ENCODE measurements at regions not wholly inside any gene's neighbourhood (a gene's known extent, or its start where the extent isn't known, plus 50 kb on each side); places are given as distances from the start of the nearest gene placed in this dataset.
"Not testable (repeated sequence)": the region's sequence is repeated elsewhere in the genome, so short reads cannot be mapped to it uniquely, and the experiment has no call there.

DNA sequence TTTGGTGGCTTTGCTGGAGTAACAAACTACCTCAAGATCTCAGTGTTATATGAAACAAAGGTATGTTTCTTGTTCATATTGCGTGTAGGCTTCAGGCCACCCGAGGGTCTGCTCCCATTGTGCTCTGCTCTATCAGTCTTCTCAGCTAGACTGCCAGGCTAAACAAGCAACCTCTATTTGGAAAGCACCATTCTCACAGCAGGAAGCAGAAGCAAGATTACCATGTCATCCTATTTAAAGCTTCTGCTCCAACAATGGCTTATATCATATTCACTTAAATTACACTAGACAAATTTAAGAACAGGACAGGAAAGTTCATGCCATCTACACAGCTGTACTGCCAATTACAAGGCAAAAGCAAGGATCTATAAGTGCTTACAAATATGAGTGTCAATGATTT, 385.8 kb downstream of the PPARGC1A start:
- no peak for DNase-seq

DNA sequence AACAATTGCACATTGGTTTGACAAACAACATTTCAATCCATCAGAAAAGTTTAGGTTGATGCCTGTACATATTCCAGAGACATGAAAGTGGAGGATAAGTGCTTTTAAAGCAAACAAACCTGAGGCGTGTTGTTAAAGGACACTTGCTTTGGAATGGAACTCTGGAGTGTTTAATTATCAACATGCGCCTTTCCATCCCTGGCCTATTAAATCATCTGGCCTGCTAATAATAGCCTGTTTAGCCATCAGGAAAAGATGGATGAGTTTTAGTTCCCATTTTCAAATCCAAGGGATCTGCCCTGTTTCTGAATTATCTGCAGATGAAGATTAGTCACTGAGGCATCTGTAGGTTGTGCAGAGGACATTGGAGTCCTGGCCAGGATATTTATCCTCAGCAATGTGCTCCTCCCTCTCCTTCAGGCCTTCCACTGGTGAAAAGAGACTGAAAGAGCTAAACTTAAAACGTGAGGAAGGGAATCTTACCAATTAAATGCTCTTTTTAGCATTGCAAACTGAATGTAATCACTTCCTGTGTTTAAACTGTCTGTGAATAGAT, 388.9 kb downstream of the PPARGC1A start:
- DNase-seq: no peak

DNA sequence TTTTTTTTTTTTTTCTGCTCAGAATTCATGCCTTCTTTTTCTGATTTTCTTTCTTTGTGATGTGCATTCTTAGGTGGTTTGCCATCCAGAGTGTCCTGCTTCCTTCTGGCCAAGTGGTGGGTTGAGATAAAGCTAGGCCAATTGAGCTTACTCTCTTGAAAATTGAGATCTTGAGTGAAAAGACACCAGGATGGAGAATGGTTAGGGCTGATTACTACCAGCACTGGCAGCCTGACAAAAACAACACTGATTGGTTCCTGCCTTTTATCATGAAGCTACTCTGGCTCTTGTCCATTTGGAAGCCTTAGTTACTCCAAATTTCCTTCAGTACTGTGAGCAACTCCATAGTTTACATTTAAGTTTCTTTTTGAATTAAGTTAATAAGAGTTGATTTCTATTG, 404.0 kb downstream of the PPARGC1A start:
- no peak for DNase-seq

DNA sequence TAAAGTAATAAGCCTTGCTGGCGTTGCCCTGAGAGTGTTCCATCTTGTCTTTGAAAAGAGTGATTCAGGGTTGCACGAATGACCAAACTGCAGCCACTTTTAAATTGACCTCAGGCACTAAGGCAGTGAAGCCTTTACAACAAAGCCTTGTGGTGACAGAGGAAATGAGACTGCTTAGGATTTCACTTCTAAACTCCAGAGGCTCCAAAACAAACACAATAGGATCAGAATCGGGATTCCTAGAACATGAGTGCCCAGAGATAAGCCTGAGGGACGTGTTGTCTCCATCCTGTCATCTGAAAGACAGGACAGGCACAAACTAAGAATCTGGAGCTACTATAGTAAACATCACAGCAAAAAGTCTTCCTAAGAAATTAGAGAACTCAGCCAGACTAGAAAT, 405.2 kb downstream of the PPARGC1A start:
- no peak for DNase-seq

DNA sequence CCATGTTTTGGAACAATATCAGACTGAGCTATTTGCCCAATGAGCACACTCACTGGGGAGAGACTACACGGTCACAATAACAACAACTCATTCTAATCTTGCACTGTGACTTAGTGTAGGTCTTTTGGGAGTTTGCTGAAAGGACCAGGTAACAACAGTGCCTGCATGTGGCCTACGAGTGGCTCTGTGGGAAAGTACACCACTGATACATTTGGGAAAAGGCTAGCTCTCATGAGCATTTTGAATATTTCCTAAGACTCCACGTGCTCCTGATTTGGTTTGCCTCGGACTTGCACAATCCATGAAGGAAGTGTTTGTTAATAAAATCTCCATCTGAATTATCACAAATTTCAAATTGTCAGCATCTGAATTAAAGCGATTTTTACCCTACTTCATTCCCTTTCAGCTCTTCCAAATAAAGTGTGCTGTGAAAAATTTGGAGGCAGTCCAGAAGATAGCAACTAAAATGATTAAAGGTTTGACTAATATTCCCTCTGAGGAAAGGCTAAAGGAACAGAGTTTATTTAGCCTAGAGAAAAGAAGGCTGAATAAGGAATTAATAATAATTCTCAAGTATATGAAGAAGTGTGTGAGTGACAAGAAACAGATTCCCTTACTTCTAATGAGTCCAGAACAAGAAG, 406.4 kb downstream of the PPARGC1A start:
- DNase-seq: no peak

DNA sequence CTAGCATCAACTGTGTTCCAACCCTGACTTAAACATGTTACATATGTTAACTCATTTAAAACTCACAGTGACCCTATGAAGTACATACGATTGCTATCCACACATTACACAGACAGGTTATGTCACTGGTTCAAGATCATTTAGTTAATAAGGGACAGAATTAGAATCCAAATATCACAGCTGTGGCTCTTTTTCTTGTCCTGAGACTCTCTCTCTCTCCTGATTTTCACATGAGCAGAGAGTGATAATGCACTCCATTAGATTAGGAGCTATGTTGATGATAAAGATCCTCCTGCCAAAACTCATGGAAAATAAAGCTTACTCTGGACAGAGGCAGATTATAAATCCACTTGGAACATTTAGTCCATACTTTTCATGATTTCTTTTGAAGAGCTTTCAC, 408.3 kb downstream of the PPARGC1A start:
- no peak for DNase-seq

DNA sequence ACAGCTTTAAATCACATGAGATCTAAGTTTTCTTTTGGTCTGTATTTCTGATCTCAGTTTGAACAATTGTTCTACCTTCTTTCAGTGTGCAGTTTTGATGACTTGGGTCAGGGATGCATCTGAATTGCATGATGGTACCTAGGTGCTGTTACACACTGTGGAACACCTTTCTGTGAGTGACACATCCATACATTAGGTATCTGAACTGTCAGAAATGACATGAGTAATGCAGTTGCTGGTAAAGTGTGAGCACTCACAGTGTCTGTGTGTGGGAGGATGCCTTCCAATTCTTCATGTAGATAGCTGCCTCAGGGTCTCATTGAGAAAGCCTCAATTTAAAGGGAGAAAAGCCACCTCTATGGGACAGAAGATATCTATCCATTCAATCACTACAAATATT, 411.9 kb downstream of the PPARGC1A start:
- DNase-seq: no peak

DNA sequence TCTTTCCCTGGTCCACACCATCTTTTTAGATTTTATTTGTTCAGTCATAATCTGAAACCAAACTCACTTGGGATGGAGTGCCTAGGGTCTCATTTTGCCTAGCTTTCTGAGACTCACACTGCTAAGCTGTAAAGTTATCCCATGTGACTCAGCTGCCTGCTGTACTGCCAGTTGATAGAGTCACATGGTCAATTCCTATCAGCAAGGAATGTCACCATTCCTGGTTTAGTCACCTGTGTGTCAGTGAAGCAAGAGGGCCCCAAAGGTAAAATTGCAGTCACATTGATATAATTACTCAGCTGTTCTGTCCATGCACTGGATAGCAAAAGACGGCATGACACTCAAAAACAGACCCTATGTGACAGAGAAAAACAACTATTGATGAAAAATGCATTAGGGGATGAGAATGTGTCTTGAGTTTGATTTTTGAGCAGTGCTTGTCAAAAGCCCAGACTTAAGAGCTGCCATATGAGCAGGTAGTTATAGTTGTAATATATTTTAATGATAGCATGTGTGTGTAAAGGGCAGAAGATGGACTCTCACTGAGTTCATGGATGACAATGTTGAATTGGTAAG, 413.2 kb downstream of the PPARGC1A start:
- DNase-seq: no peak

DNA sequence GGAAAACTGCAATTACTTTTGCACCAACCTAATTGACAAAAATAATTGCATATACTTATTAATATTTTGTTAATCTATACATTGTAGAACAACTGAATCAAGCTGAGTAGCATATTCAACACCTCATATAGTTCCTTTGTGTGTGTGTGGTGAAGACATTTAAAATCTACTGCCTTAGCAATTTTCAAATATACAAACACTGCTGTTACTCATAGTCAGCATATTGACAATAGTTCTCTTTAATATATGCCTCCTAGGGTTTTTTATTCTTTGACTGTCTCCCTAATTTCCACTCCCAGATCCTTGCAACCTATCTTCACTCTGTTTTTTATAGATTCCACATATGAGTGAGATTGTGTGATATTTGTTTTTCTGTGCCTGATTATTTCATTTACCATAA, 426.8 kb downstream of the PPARGC1A start:
- no peak for DNase-seq

DNA sequence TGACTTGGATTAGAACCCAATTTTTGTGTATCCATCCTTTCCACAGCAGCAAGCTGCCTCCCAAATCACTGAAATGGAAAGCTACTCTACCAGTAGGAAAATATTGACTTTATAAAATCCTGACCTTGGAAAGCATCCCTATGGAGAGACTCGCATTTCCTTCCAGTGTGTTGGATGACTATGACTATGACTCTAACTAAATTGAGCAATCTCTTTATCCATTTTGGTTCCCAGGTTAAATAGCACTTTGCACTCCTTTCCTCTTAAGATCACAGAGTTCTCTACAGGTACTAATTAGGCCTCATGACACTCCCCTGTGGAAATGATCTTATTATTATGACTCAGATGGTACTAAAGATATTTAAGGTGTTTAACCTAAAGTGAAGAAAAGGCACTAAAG, 431.8 kb downstream of the PPARGC1A start:
- DNase-seq: no peak

DNA sequence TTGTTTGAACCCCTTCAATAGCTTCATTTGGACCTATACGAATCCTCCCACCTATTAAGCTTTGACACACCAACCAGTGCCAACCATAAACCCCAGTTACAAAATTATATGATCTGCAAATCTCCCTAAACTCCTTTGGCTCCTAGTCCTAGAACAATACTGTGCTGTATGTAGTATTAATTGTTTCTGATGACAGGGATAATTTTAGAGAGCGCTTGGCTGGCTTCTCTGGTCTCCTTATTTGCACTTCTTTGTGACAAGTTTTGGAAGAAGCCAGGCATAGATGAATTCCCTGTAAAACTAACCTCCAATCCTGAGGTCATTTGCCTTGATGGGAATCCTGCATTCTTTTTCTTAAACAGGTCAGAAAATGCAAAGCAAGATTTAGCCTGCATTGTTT, 433.0 kb downstream of the PPARGC1A start:
- no peak for DNase-seq

DNA sequence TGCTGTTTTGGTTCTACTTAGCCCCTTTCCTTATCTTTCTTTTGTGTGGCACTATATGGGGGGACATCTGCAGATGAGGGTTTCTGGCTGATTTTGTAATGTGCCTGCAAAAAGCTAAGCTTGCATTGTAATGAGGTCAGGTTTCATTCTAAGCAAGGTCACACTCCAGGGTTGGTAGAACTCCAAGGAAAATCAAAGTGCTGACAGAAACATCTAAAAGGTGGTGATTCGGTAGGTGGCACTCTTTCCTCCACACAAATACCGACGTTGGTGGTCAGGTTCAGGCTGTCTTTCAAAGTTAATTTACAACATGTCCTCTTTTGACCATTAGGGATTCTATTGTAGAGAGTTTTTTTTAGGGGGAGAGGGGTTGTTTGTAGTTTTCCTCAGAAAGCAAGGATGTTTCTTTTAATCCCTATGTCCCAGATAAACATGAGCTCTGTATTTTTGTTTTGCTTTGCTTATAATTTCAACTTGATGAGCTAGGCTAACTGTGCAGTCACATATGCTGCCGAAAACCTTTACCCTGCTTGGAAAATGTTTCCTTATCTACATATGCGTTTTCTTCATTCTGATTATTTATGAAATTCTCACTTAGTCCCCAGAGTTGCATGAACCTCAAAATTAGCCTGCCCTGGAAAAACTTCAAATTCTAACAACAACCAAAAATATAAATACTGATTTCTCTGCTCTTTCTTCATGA, 434.2 kb downstream of the PPARGC1A start:
- DNase-seq: no peak

DNA sequence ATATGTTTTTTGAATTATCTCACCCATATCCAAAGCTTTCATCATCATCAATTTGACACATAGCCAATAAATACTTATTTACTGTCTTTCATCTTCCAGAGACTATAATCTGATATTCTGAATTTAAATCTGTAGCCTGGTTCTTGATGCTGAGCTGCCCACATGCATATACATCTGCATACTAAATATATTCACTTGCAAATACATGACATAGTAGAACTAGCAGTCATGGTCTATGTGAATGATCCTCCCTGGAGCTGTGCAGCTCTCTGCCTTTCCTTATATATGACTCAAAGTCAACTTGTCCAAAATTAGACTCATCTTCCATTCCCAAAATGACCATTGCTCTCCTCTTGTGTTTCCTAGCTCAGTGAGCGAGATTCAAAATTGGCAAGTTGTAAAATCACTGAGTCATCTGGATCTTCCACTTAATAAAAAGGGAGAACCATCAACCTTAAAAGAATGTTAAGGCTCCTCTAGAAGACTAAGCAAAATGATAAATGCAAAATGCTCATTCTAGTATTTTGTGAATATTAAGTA, 448.2 kb downstream of the PPARGC1A start:
- DNase-seq: no peak

DNA sequence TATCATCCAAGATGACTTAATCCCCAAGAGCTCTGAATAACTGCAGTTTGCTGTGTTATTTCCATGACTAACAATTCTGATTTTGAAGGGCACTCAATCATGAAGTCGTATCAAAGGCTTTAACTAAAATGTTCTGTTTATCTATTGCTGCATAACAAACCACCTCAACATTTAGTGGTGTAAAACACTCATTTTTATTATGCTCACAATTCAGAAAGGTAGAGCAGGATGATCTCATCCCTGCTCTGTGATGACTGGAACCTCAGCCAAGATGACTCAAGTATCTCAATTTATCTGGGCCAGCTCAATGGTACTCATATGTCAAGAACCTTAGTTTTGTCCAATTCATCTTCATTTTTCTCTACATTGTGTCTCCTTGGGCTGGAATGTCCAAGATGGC, 451.1 kb downstream of the PPARGC1A start:
- DNase-seq: peak; percentile 1

DNA sequence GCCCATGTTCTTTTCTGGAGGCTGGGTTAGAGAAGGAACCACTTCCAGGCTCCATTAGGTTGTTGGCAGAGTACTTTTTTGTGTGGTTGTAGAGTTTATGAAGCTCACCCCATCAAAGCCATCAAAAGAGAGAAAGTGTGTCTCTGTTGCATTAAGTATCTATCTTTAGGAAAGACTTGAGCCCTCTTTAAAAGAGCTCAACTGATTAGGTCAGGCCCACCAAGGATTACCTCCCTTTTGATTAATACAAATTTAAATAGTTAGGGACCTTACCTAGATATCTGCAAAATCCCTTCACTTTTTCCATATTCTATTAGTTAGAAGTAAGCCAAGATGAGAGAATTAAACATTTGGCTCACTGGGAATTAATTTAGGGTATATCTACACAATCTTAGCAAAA, 460.4 kb downstream of the PPARGC1A start:
- DNase-seq: no peak

DNA sequence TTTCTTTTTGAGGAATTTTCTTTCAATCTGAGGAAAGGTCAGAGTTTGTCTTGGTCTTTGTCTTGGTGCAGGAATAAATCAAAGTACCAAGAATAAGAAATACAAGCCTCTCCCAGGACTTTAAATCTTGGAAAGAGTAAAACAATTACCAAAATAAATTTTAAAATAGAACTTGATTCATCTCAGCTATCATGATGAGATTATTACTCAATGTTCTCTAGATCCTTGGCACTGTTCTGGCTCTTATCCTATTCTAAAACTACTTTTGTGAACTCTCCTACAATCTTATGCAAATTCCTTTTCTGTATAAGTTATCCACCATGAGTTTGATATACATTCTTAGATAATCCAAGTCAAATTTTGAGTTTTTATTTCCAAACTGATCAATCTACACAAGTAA, 464.3 kb downstream of the PPARGC1A start:
- DNase-seq: no peak

DNA sequence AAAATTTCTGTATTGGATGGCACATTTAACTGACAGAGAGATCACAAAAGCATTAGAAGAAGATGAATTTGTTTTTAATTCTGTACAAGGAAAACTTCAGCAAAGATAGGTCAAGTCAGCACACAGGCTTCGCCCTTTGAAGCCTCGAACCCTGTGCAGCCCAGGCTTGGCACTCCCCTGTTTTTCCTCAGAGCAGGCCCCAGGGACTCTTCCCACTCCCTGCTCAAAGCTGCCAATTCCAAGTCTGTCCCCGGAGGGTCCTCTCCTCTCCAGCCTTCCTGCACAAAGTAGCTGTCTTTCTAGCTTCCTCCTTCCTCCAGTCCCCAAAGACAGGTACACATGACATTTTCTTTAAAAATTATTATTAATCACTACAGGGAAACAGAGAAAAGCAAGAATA, 466.3 kb downstream of the PPARGC1A start:
- DNase-seq: no peak

DNA sequence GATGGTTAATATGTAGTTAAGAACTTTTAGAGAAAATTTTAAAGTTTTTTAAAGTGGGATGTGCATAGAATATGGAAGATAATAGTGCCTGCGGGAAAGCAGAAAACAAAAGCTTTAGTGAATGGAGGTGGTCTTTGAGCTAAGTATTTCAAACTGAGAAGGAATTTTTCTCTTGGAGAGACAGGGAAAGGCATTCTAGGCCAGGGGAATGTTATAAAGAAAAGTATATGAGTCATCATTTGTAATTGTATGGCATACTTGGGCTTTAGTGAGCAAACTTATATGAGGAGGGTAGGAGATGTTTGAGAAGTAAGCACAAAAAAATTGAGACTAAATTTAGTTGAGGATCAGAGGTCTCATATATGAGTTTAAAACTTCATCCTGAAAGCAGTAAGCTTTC, 467.0 kb downstream of the PPARGC1A start:
- no peak for DNase-seq

DNA sequence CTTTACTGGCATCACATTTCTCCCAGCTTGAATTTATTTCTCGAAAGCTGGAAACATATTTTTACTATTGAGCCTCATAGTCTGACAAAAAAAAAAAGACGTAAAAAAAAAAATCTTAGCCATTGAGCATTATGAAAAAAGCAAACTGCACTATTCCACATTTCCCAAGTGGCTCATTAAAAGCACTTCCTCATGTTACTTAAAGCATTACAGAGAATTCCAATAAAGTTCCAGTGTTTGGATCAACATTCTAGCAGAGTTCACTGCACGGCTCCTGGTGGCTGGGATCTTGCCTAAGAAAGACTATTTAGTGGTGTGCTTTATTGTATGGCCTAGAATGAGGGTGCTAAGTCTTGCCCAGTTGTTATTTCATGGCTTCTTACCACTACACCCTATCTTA, 476.2 kb downstream of the PPARGC1A start:
- no peak for DNase-seq

DNA sequence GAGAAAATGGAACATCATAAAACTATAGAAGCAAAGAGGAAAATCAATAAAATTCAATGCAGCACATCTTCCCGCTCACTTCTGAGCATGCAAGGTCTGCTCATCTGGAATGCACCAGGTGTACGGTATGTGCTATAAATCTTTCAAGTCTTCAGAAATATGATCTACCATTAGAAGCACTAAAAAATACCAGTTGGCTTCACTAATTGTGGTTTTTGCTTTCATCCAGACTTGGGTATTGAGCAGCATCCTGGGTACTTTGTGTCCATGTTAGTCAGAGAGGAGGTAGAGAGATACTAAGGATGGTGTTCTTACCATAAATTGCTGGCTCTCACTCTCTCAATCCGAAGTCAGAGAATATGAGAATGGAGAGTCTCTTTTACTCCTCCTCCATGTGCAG, 477.1 kb downstream of the PPARGC1A start:
- no peak for DNase-seq

DNA sequence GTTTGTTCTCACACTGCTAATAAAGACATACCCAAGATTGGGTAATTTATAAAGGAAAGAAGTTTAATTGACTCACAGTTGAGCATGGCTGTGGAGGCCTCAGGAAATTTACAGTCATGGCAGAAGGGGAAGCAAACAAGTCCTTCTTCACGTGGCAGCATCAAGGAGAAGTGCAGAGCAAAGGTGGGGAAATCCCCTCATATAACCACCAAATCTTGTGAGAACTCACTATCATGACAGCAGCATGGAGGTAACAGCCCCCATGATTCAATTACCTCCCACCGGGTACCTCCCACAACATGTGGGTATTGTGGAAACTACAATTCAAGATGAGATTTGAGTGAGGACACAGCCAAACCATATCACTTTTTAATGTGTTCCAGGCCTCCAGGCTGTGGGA, 480.9 kb downstream of the PPARGC1A start:
- not testable (repeated sequence) for DNase-seq

DNA sequence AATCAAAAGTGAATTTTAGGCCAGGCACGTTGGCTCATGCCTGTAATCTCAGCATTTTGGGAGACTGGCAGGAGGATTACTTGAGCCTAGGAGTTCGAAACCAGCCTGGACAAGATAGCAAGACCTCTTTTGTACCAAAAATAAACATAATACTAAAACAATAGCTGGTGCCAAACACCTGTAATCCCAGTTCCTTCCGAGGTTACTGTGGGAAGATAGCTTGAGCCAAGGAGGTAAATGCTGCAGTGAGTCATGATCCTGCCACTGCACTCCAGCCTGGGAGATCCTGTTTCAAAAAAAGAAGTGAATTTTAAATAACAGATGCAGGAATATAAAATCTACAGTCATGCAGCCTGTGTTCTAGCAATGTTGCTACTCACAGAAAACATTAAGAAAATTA, 488.3 kb downstream of the PPARGC1A start:
- no peak for DNase-seq

DNA sequence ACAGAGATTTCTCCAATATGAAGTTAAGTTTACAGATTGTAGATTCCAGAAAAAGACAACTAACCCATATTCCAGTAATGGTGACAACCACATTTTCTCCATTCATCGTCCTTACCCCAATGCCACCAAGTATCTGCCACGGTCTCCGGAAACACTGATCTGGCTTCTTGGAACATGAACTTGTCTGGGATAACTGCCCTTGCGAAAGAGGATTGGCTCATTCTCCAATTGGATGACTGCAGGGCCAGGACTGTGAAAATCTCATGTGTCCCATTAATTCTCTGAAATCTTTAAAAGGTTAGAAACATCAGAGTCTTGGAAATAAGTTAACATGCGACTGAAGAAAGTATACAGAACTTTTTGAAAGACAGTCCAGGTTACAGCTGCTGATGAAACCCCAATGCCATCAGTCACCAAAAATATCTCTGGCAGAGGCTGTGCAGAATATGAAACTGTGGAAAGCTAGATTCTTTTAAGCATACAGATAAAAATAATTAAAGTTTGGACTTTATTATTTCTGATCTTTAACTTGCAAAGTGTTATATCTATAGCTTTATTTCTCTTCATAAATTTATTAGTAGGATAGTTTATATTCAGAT, 496.9 kb downstream of the PPARGC1A start:
- no peak for DNase-seq

DNA sequence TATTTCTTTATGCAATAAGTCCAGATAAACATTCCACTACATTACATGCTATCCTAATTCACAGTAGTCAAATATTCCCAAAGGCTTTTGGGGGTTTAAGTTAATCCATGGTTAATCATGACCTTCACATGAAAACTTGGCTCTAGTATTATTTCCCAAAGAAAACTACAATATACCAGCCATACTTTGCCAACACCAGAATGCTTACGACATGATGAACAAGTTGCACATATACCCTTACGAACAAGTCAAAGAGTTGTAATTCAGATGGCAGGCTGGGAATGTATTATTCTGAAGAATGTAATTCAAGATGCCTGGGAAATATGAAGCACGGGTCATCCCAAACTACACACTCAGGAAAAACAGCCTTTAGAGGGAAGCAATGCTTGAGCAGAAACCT, 499.6 kb downstream of the PPARGC1A start:
- no peak for DNase-seq
